Progenitor cell of endocrine pancreas (in vitro differentiated cells): ENCODE measurements at regions not wholly inside any gene's neighbourhood (a gene's known extent, or its start where the extent isn't known, plus 50 kb on each side); places are given as distances from the start of the nearest gene placed in this dataset.

ENCODE experiments used
- DNase-seq: peaks from one replicate; pipeline ENCODE4 v3.0.0; 2021; ENCODE audit warnings: low spot score; ENCODE audit not compliant: unreplicated experiment
- H3K27ac Mint-ChIP-seq: 2 replicates; pipeline ENCODE4 v1.8.0; 2021; ENCODE audit warnings: mild to moderate bottlenecking, moderate library complexity, mixed read lengths
- H3K27me3 Mint-ChIP-seq: 2 replicates; pipeline ENCODE4 v1.8.0; 2021; ENCODE audit warnings: mixed read lengths
- H3K36me3 Mint-ChIP-seq: 2 replicates; pipeline ENCODE4 v1.8.0; 2022; ENCODE audit warnings: mixed read lengths; ENCODE audit not compliant: insufficient read depth
- H3K4me1 Mint-ChIP-seq: 2 replicates; pipeline ENCODE4 v1.8.0; 2021; ENCODE audit warnings: low read depth, mixed read lengths
- H3K4me3 Mint-ChIP-seq: 2 replicates; pipeline ENCODE4 v1.8.0; 2021; ENCODE audit warnings: low read depth, mild to moderate bottlenecking, moderate library complexity, mixed read lengths
- H3K9me3 Mint-ChIP-seq: 2 replicates; pipeline ENCODE4 v1.8.0; 2021; ENCODE audit warnings: low read depth, mixed read lengths
- CTCF ChIP-seq: fragments of 200-600 bp; sonication (generic); IDR thresholded peaks from one replicate; pipeline ENCODE4 v1.5.0; 2021; ENCODE audit warnings: antibody characterized with exemption, mild to moderate bottlenecking; ENCODE audit not compliant: unreplicated experiment

- no peak for DNase-seq
- H3K4me1 Mint-ChIP-seq = peaks cover 7% of the 10 kb centered on the region
- peaks cover 35% of the 10 kb centered on the region for H3K9me3 Mint-ChIP-seq
- H3K36me3 Mint-ChIP-seq = no peaks in the 10 kb centered on the region
- no peaks in the 10 kb centered on the region for H3K27me3 Mint-ChIP-seq
- no peak for TF ChIP-seq CTCF
- no peak overlapping the region for H3K4me3 Mint-ChIP-seq
- H3K27ac Mint-ChIP-seq = no peak overlapping the region
Observed at GRCh38 chr22:47943729-47944700, 1181.6 kb downstream of the TBC1D22A start.

- H3K27me3 Mint-ChIP-seq = no peaks in the 10 kb centered on the region
- H3K27ac Mint-ChIP-seq = no peak overlapping the region
- DNase-seq = no peak
- H3K36me3 Mint-ChIP-seq = peaks cover 4% of the 10 kb centered on the region
- H3K4me3 Mint-ChIP-seq = no peak overlapping the region
- H3K9me3 Mint-ChIP-seq = peaks cover 42% of the 10 kb centered on the region
- TF ChIP-seq CTCF = no peak
- no peaks in the 10 kb centered on the region for H3K4me1 Mint-ChIP-seq
Observed at GRCh38 chr22:47940211-47940610, 1177.8 kb downstream of the TBC1D22A start.

GRCh38 chr22:47933891-47934290 is 1171.4 kb downstream of the TBC1D22A start:
- H3K27ac Mint-ChIP-seq = no peak overlapping the region
- H3K4me1 Mint-ChIP-seq = no peaks in the 10 kb centered on the region
- no peak for TF ChIP-seq CTCF
- H3K4me3 Mint-ChIP-seq = no peak overlapping the region
- no peak for DNase-seq
- H3K27me3 Mint-ChIP-seq = no peaks in the 10 kb centered on the region
- peaks cover 4% of the 10 kb centered on the region for H3K36me3 Mint-ChIP-seq
- peaks cover 45% of the 10 kb centered on the region for H3K9me3 Mint-ChIP-seq

GRCh38 chr22:47933226-47933625 is 1170.8 kb downstream of the TBC1D22A start:
- no peaks in the 10 kb centered on the region for H3K27me3 Mint-ChIP-seq
- H3K36me3 Mint-ChIP-seq = peaks cover 4% of the 10 kb centered on the region
- H3K27ac Mint-ChIP-seq = no peak overlapping the region
- peaks cover 48% of the 10 kb centered on the region for H3K9me3 Mint-ChIP-seq
- DNase-seq = no peak
- H3K4me1 Mint-ChIP-seq = no peaks in the 10 kb centered on the region
- no peak overlapping the region for H3K4me3 Mint-ChIP-seq
- no peak for TF ChIP-seq CTCF

- Mint-ChIP-seq H3K36me3 (no peaks in the 10 kb centered on the region), H3K27me3 (no peaks in the 10 kb centered on the region), H3K4me3 (no peak overlapping the region), H3K9me3 (peaks cover 50% of the 10 kb centered on the region), H3K4me1 (no peaks in the 10 kb centered on the region), H3K27ac (no peak overlapping the region)
- DNase-seq = no peak
- TF ChIP-seq CTCF = no peak
Observed at GRCh38 chr22:47929646-47930185, 1167.3 kb downstream of the TBC1D22A start.
